SJSA1 (cell line): ENCODE measurements at regions not wholly inside any gene's neighbourhood (a gene's known extent, or its start where the extent isn't known, plus 50 kb on each side); places are given as distances from the start of the nearest gene placed in this dataset.

ENCODE experiments used
- DNase-seq, 2 experiments: peaks; one replicate each; pipeline ENCODE4 v3.0.0-alpha.2; 2015 to 2020; ENCODE audit warnings: low spot score in 2 of 2, low read depth in 1 of 2
- H3K27ac ChIP-seq: fragments of 250-450 bp; sonication (Bioruptor Pico); 2 replicates; pipeline ENCODE4 v1.5.1; 2020; ENCODE audit warnings: mild to moderate bottlenecking, moderate library complexity
- H3K27me3 ChIP-seq: fragments of 250-450 bp; sonication (Bioruptor Pico); replicated peaks from 2 replicates; pipeline ENCODE4 v1.5.1; 2020; ENCODE audit warnings: mild to moderate bottlenecking, moderate library complexity
- H3K36me3 ChIP-seq: fragments of 250-450 bp; sonication (Bioruptor Pico); 2 replicates; pipeline ENCODE4 v1.5.1; 2020; ENCODE audit warnings: mild to moderate bottlenecking
- H3K4me1 ChIP-seq: fragments of 250-450 bp; sonication (Bioruptor Pico); replicated peaks from 2 replicates; pipeline ENCODE4 v1.6.1; 2021; ENCODE audit warnings: mild to moderate bottlenecking
- H3K4me3 ChIP-seq: fragments of 250-450 bp; sonication (Bioruptor Pico); 2 replicates; pipeline ENCODE4 v1.5.1; 2020; ENCODE audit warnings: mild to moderate bottlenecking
- H3K9me3 ChIP-seq: fragments of 250-450 bp; sonication (Bioruptor Pico); replicated peaks from 2 replicates; pipeline ENCODE4 v1.5.1; 2020; ENCODE audit warnings: mild to moderate bottlenecking

GRCh38 chr7:68509603-68510002 is 1088.7 kb upstream of the AUTS2 start:
- Histone ChIP-seq H3K27me3 (no peaks in the 10 kb centered on the region), H3K4me1 (no peaks in the 10 kb centered on the region), H3K36me3 (no peaks in the 10 kb centered on the region), H3K4me3 (no peak overlapping the region), H3K27ac (no peak overlapping the region), H3K9me3 (no peaks in the 10 kb centered on the region)
- DNase-seq: no peak

GRCh38 chr7:68511281-68511680 is 1087.0 kb upstream of the AUTS2 start:
- Histone ChIP-seq H3K27ac (no peak overlapping the region), H3K36me3 (no peaks in the 10 kb centered on the region), H3K27me3 (no peaks in the 10 kb centered on the region), H3K4me3 (no peak overlapping the region), H3K9me3 (no peaks in the 10 kb centered on the region), H3K4me1 (no peaks in the 10 kb centered on the region)
- no peak for DNase-seq

GRCh38 chr7:68512466-68512865 is 1085.8 kb upstream of the AUTS2 start:
- Histone ChIP-seq H3K4me3 (no peak overlapping the region), H3K9me3 (no peaks in the 10 kb centered on the region), H3K4me1 (no peaks in the 10 kb centered on the region), H3K27ac (no peak overlapping the region), H3K36me3 (no peaks in the 10 kb centered on the region), H3K27me3 (no peaks in the 10 kb centered on the region)
- DNase-seq: no peak

GRCh38 chr7:68518060-68518459 is 1080.2 kb upstream of the AUTS2 start:
- no peaks in the 10 kb centered on the region for H3K36me3 ChIP-seq
- no peak overlapping the region for H3K4me3 ChIP-seq
- H3K27ac ChIP-seq: no peak overlapping the region
- DNase-seq: no peak
- no peaks in the 10 kb centered on the region for H3K4me1 ChIP-seq
- no peaks in the 10 kb centered on the region; the same call in 1 of the 2 replicates for H3K9me3 ChIP-seq
- no peaks in the 10 kb centered on the region for H3K27me3 ChIP-seq

- no peaks in the 10 kb centered on the region for H3K27me3 ChIP-seq
- no peak for DNase-seq
- no peak overlapping the region for H3K4me3 ChIP-seq
Measured at GRCh38 chr7:68524126-68524525, 1074.1 kb upstream of the AUTS2 start.

GRCh38 chr7:68529221-68529620 is 1069.1 kb upstream of the AUTS2 start:
- no peaks in the 10 kb centered on the region for H3K4me1 ChIP-seq
- H3K27me3 ChIP-seq: no peaks in the 10 kb centered on the region
- no peak overlapping the region for H3K27ac ChIP-seq
- no peak overlapping the region for H3K4me3 ChIP-seq
- no peaks in the 10 kb centered on the region for H3K9me3 ChIP-seq
- no peaks in the 10 kb centered on the region for H3K36me3 ChIP-seq
- no peak for DNase-seq

More at GRCh38 chr7:68524126-68524525, 1074.1 kb upstream of the AUTS2 start:
- no peaks in the 10 kb centered on the region; the same call in 1 of the 2 replicates for H3K9me3 ChIP-seq
- H3K4me1 ChIP-seq: no peaks in the 10 kb centered on the region
- no peaks in the 10 kb centered on the region for H3K36me3 ChIP-seq
- no peak overlapping the region for H3K27ac ChIP-seq

GRCh38 chr7:68535266-68535665 is 1063.0 kb upstream of the AUTS2 start:
- Histone ChIP-seq H3K4me3 (no peak overlapping the region), H3K27ac (no peak overlapping the region), H3K27me3 (no peaks in the 10 kb centered on the region), H3K9me3 (no peaks in the 10 kb centered on the region), H3K4me1 (no peaks in the 10 kb centered on the region), H3K36me3 (no peaks in the 10 kb centered on the region)
- DNase-seq: no peak

- Histone ChIP-seq H3K36me3 (no peaks in the 10 kb centered on the region), H3K27me3 (no peaks in the 10 kb centered on the region), H3K9me3 (no peaks in the 10 kb centered on the region), H3K27ac (no peak overlapping the region), H3K4me1 (no peaks in the 10 kb centered on the region), H3K4me3 (no peak overlapping the region)
- no peak for DNase-seq
Measured at GRCh38 chr7:68537051-68537773, 1061.1 kb upstream of the AUTS2 start.

- no peak overlapping the region for H3K27ac ChIP-seq
- H3K36me3 ChIP-seq: no peaks in the 10 kb centered on the region
- H3K4me1 ChIP-seq: no peaks in the 10 kb centered on the region
- no peak for DNase-seq
- H3K9me3 ChIP-seq: no peaks in the 10 kb centered on the region
- no peaks in the 10 kb centered on the region for H3K27me3 ChIP-seq
- no peak overlapping the region for H3K4me3 ChIP-seq
Measured at GRCh38 chr7:68537774-68538071, 1060.6 kb upstream of the AUTS2 start.

- no peak for DNase-seq
- Histone ChIP-seq H3K4me1 (no peaks in the 10 kb centered on the region), H3K27ac (no peak overlapping the region), H3K4me3 (no peak overlapping the region), H3K9me3 (no peaks in the 10 kb centered on the region), H3K27me3 (no peaks in the 10 kb centered on the region), H3K36me3 (no peaks in the 10 kb centered on the region)
Measured at GRCh38 chr7:68542831-68543230, 1055.4 kb upstream of the AUTS2 start.

GRCh38 chr7:68544851-68545250 is 1053.4 kb upstream of the AUTS2 start:
- no peak for DNase-seq
- H3K4me1 ChIP-seq: no peaks in the 10 kb centered on the region
- H3K27ac ChIP-seq: no peak overlapping the region
- no peaks in the 10 kb centered on the region for H3K9me3 ChIP-seq
- H3K36me3 ChIP-seq: no peaks in the 10 kb centered on the region
- no peak overlapping the region for H3K4me3 ChIP-seq
- no peaks in the 10 kb centered on the region for H3K27me3 ChIP-seq

- H3K36me3 ChIP-seq: no peaks in the 10 kb centered on the region
- no peak overlapping the region for H3K4me3 ChIP-seq
- no peaks in the 10 kb centered on the region for H3K4me1 ChIP-seq
- H3K27ac ChIP-seq: no peak overlapping the region
- no peaks in the 10 kb centered on the region for H3K9me3 ChIP-seq
- no peaks in the 10 kb centered on the region for H3K27me3 ChIP-seq
- no peak for DNase-seq
Measured at GRCh38 chr7:68547181-68547580, 1051.1 kb upstream of the AUTS2 start.

- Histone ChIP-seq H3K27me3 (no peaks in the 10 kb centered on the region), H3K4me1 (no peaks in the 10 kb centered on the region), H3K27ac (no peak overlapping the region), H3K4me3 (no peak overlapping the region), H3K36me3 (no peaks in the 10 kb centered on the region), H3K9me3 (no peaks in the 10 kb centered on the region)
- DNase-seq: no peak
Measured at GRCh38 chr7:68547799-68548198, 1050.5 kb upstream of the AUTS2 start.

GRCh38 chr7:68550027-68550426 is 1048.2 kb upstream of the AUTS2 start:
- H3K9me3 ChIP-seq: no peaks in the 10 kb centered on the region
- no peak for DNase-seq
- no peak overlapping the region for H3K27ac ChIP-seq
- no peaks in the 10 kb centered on the region for H3K36me3 ChIP-seq
- H3K4me1 ChIP-seq: no peaks in the 10 kb centered on the region
- no peak overlapping the region for H3K4me3 ChIP-seq
- no peaks in the 10 kb centered on the region for H3K27me3 ChIP-seq

- H3K9me3 ChIP-seq: no peaks in the 10 kb centered on the region
- no peaks in the 10 kb centered on the region for H3K4me1 ChIP-seq
- H3K27me3 ChIP-seq: no peaks in the 10 kb centered on the region
- no peak for DNase-seq
- no peaks in the 10 kb centered on the region for H3K36me3 ChIP-seq
- no peak overlapping the region for H3K4me3 ChIP-seq
- H3K27ac ChIP-seq: no peak overlapping the region
Measured at GRCh38 chr7:68550635-68551034, 1047.6 kb upstream of the AUTS2 start.
